Keratinocyte (primary cell): ENCODE measurements at regions not wholly inside any gene's neighbourhood (a gene's known extent, or its start where the extent isn't known, plus 50 kb on each side); places are given as distances from the start of the nearest gene placed in this dataset.
"Not testable (repeated sequence)": the region's sequence is repeated elsewhere in the genome, so short reads cannot be mapped to it uniquely, and the experiment has no call there.

Experiments
- DNase-seq: peaks from one replicate; pipeline ENCODE4 v3.0.0-alpha.2; 2011; ENCODE audit warnings: low read depth, missing footprints, low spot score
- FAIRE-seq: peaks from 2 replicates; lab custom pipeline; 2011; peaks lifted over from hg19 to GRCh38; lab: Jason Lieb, UNC
- H2AFZ ChIP-seq: 2 replicates; pipeline ENCODE4 v1.6.0; 2012; ENCODE audit warnings: low read length, control low read depth, inconsistent platforms; ENCODE audit not compliant: control insufficient read depth
- H3K27ac ChIP-seq: 2 replicates; pipeline ENCODE4 v1.5.1; 2011; ENCODE audit warnings: low read length; ENCODE audit not compliant: control insufficient read depth, insufficient read depth
- H3K27me3 ChIP-seq: 3 replicates; pipeline ENCODE4 v1.6.0; 2011; ENCODE audit warnings: low read length; ENCODE audit not compliant: control insufficient read depth, insufficient read depth; ENCODE audit errors: extremely low read depth
- H3K36me3 ChIP-seq, 2 experiments: 2 replicates in 1 of 2; 3 replicates in 1 of 2; pipeline ENCODE4 v1.5.1; 2011; ENCODE audit warnings: low read length in 2 of 2, mild to moderate bottlenecking in 1 of 2; ENCODE audit not compliant: control insufficient read depth in 2 of 2, insufficient read depth in 2 of 2; ENCODE audit errors: extremely low read depth in 1 of 2
- H3K4me1 ChIP-seq: 3 replicates; pipeline ENCODE4 v1.5.1; 2011; ENCODE audit warnings: low read length; ENCODE audit not compliant: control insufficient read depth, insufficient read depth; ENCODE audit errors: extremely low read depth
- H3K4me2 ChIP-seq: 3 replicates; pipeline ENCODE4 v1.6.0; 2011; ENCODE audit warnings: low read depth, low read length; ENCODE audit not compliant: control insufficient read depth, insufficient read depth; ENCODE audit errors: extremely low read depth
- H3K4me3 ChIP-seq, 3 experiments: fragments of 200-600 bp in 1 of 3; sonication (generic) in 1 of 3; 2 replicates in 2 of 3; 3 replicates in 1 of 3; pipeline ENCODE4 v1.5.1; 2011 to 2016; ENCODE audit warnings: low read length in 3 of 3, mild to moderate bottlenecking in 3 of 3, control low read depth in 2 of 3, inconsistent platforms in 1 of 3, low read depth in 1 of 3, mixed read lengths in 1 of 3, mixed run types in 1 of 3, moderate library complexity in 1 of 3; ENCODE audit not compliant: control insufficient read depth in 2 of 3, insufficient read depth in 2 of 3; ENCODE audit errors: extremely low read depth in 1 of 3
- H3K79me2 ChIP-seq: 2 replicates; pipeline ENCODE4 v1.6.0; 2012; ENCODE audit warnings: low read length; ENCODE audit not compliant: control insufficient read depth, insufficient read depth
- H3K9ac ChIP-seq: 3 replicates; pipeline ENCODE4 v1.6.0; 2011; ENCODE audit warnings: low read length; ENCODE audit not compliant: control insufficient read depth, insufficient read depth; ENCODE audit errors: extremely low read depth
- H3K9me1 ChIP-seq: 3 replicates; pipeline ENCODE4 v1.6.0; 2011; ENCODE audit warnings: low read length; ENCODE audit not compliant: control insufficient read depth, insufficient read depth; ENCODE audit errors: extremely low read depth
- H3K9me3 ChIP-seq: 2 replicates; pipeline ENCODE4 v1.5.1; 2012; ENCODE audit warnings: low read depth, low read length; ENCODE audit not compliant: control insufficient read depth
- H4K20me1 ChIP-seq: 3 replicates; pipeline ENCODE4 v1.6.0; 2011; ENCODE audit warnings: low read length; ENCODE audit not compliant: control insufficient read depth, insufficient read depth; ENCODE audit errors: extremely low read depth
- CTCF ChIP-seq, 3 experiments: IDR thresholded peaks in 1 of 3; conservative IDR thresholded peaks in 1 of 3; optimal IDR thresholded peaks in 1 of 3; 2 replicates in 2 of 3; 3 replicates in 1 of 3; pipeline versions ENCODE3 to v1.5.1; 2011; ENCODE audit warnings: low read length in 3 of 3, mild to moderate bottlenecking in 3 of 3, moderate library complexity in 2 of 3, control low read depth in 1 of 3, inconsistent platforms in 1 of 3; ENCODE audit not compliant: insufficient read depth in 2 of 3; ENCODE audit errors: extremely low read depth in 1 of 3
- EZH2 ChIP-seq: IDR thresholded peaks from one replicate; pipeline ENCODE4 v1.6.1; 2012; ENCODE audit warnings: inconsistent platforms, mild to moderate bottlenecking, low read length, moderate library complexity
- dilution Hi-C: fragments of 300-500 bp; cut with MboI; formaldehyde crosslinking; loops from one replicate; pipeline ENCODE4 v1.7.0; 2020; ENCODE audit warnings: low sequenced_read_pairs; ENCODE audit not compliant: extremely low pct_ligation_motif_present

GRCh38 chr11:16587670-16588069 is 150.8 kb upstream of the C11orf58 start:
- FAIRE-seq: no peak
- no peaks in the 10 kb centered on the region for H3K36me3 ChIP-seq
- dilution Hi-C loops: no loop called here
- no peaks in the 10 kb centered on the region for H3K79me2 ChIP-seq
- H3K4me1 ChIP-seq: no peaks in the 10 kb centered on the region
- no peaks in the 10 kb centered on the region for H3K9me3 ChIP-seq
- no peak overlapping the region for H3K4me2 ChIP-seq
- TF ChIP-seq EZH2: no peak
- no peak for TF ChIP-seq CTCF (optimal IDR thresholded peaks at IDR 0.05 in 1 of 3, IDR thresholded peaks at IDR 0.05 in 1 of 3, conservative IDR thresholded peaks at IDR 0.05 in 1 of 3; ENCODE audit: extremely low read depth in 1 of 3, insufficient read depth in 2 of 3, low read length in 3 of 3)
- DNase-seq: no peak
- no peak overlapping the region for H2AFZ ChIP-seq
- no peak overlapping the region for H3K27ac ChIP-seq
- no peaks in the 10 kb centered on the region for H4K20me1 ChIP-seq
- H3K27me3 ChIP-seq: no peaks in the 10 kb centered on the region
- no peak overlapping the region for H3K4me3 ChIP-seq
- H3K9me1 ChIP-seq: no peaks in the 10 kb centered on the region
- H3K9ac ChIP-seq: no peak overlapping the region

GRCh38 chr11:16584569-16584968 is 153.9 kb upstream of the C11orf58 start:
- Histone ChIP-seq H3K27me3 (no peaks in the 10 kb centered on the region), H4K20me1 (no peaks in the 10 kb centered on the region), H3K27ac (no peak overlapping the region), H2AFZ (no peak overlapping the region), H3K4me3 (no peak overlapping the region), H3K4me2 (no peak overlapping the region), H3K9me3 (no peaks in the 10 kb centered on the region), H3K4me1 (no peaks in the 10 kb centered on the region), H3K36me3 (no peaks in the 10 kb centered on the region), H3K79me2 (no peaks in the 10 kb centered on the region), H3K9me1 (no peaks in the 10 kb centered on the region), H3K9ac (no peak overlapping the region)
- no peak for FAIRE-seq
- DNase-seq: no peak
- TF ChIP-seq EZH2: no peak
- TF ChIP-seq CTCF (optimal IDR thresholded peaks at IDR 0.05 in 1 of 3, IDR thresholded peaks at IDR 0.05 in 1 of 3, conservative IDR thresholded peaks at IDR 0.05 in 1 of 3; ENCODE audit: extremely low read depth in 1 of 3, insufficient read depth in 2 of 3, low read length in 3 of 3): no peak
- dilution Hi-C loops: no loop called here

GRCh38 chr11:16581078-16581477 is 157.4 kb upstream of the C11orf58 start:
- H3K4me1 ChIP-seq, H3K27ac ChIP-seq, H3K9me1 ChIP-seq, H2AFZ ChIP-seq, DNase-seq, H3K9ac ChIP-seq, H3K36me3 ChIP-seq, H3K4me2 ChIP-seq, H4K20me1 ChIP-seq, H3K27me3 ChIP-seq, dilution Hi-C loops, FAIRE-seq, H3K9me3 ChIP-seq, H3K4me3 ChIP-seq, H3K79me2 ChIP-seq: not testable (repeated sequence)
